Upper lobe of left lung (tissue), 4 donors: ENCODE measurements at regions not wholly inside any gene's neighbourhood (a gene's known extent, or its start where the extent isn't known, plus 50 kb on each side); places are given as distances from the start of the nearest gene placed in this dataset.

Experiments used
- POLR2AphosphoS5 ChIP-seq, 2 donors: sonication (generic); formaldehyde crosslinking; IDR thresholded peaks; one replicate each; pipeline ENCODE4 v1.5.1; 2017; ENCODE audit warnings: antibody characterized with exemption in 2 of 2
- TF ChIP-seq, protein P1 (sequence below), 6 experiments: fragments of 450-650 bp in 4 of 6; fragments of 200-600 bp in 2 of 6; sonication (generic) in 2 of 6; IDR thresholded peaks; one replicate each; pipeline ENCODE4 v1.5.1; 2016 to 2019; ENCODE audit warnings: antibody characterized with exemption in 6 of 6

DNA sequence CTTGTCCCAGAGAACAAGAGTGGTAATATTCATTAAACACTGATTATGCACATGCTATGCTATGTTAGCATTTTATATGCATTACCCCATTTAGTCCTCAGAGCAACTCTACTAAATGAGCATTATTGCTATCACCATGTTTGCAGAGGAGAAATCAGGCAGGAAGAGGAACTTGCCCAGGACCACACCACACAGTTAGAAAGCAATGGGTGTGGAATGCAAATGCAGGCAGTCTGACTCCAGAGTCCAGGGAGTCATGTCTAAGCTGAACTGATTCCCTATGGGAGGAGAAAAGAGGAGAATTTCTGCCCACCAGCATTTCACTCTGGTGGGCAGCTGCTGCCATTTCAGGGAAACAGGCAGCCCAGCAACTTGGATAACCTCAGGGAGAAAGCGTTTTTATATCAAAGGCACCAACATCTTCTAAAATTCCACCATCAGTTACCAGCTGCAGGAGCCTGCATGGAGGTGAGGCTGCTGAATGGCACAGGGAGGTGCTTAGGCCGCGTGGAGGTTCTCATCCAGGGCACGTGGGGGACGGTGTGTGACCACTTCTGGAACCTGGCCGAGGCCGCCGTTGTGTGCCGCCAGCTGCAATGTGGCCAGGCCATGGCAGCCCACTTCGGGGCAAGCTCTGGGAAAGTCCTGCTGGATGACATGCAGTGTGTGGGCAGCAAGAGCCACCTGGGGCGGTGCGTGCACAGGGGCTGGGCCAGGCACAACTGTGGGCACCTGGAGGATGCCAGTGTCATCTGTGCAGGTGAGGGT is 68.2 kb upstream of the C10orf120 start:
- TF ChIP-seq POLR2AphosphoS5 (IDR thresholded peaks at IDR 0.05): no peak
- TF ChIP-seq, protein P1, sequence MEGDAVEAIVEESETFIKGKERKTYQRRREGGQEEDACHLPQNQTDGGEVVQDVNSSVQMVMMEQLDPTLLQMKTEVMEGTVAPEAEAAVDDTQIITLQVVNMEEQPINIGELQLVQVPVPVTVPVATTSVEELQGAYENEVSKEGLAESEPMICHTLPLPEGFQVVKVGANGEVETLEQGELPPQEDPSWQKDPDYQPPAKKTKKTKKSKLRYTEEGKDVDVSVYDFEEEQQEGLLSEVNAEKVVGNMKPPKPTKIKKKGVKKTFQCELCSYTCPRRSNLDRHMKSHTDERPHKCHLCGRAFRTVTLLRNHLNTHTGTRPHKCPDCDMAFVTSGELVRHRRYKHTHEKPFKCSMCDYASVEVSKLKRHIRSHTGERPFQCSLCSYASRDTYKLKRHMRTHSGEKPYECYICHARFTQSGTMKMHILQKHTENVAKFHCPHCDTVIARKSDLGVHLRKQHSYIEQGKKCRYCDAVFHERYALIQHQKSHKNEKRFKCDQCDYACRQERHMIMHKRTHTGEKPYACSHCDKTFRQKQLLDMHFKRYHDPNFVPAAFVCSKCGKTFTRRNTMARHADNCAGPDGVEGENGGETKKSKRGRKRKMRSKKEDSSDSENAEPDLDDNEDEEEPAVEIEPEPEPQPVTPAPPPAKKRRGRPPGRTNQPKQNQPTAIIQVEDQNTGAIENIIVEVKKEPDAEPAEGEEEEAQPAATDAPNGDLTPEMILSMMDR (IDR thresholded peaks at IDR 0.05): no peak
